ENCODE measurements at regions not wholly inside any gene's neighbourhood (a gene's known extent, or its start where the extent isn't known, plus 50 kb on each side); places are given as distances from the start of the nearest gene placed in this dataset.
A peak's percentile ranks its signal among the peaks of the same experiment; 100 is the strongest.
"Not testable (repeated sequence)": the region's sequence is repeated elsewhere in the genome, so short reads cannot be mapped to it uniquely, and the experiment has no call there.

DNA sequence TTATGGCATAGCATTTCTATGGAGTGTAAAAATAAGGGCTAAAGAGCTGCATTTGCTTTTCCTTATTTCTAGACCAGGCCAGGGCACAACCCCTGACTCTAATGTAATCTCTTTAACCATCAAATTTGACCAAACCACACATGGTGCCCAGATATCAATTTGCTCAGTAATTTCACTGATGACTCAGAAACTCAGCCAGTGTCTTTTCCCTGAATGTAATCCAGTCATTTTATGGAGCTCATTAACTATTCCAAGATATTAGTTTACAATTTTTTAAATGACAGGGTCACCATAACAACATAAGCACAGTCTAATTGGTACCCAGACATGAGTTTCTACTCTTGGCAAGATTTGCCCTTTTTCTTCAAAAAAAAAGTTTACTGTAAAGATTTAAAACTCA lies 270.8 kb upstream of the AGAP1 start:
- DNase-seq: no peak

DNA sequence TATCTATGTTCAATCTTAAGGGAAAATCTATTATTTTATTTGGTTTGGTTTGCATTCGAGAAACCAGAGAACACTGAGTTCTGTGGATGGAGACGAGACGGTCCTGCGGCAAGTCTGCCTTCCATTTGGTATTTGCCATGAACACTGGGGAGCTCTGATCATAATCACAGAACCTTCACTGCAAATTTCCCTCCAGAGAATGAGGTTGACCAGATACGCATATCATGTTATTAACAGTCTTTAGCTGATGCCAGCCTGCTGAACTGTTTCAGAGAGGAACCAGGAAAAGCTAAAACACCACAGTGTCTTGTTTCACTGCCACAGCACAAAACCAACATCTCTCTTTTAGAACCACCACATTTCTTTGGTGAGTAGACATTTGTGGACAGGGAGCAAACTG lies 269.4 kb upstream of the AGAP1 start:
- DNase-seq: no peak

DNA sequence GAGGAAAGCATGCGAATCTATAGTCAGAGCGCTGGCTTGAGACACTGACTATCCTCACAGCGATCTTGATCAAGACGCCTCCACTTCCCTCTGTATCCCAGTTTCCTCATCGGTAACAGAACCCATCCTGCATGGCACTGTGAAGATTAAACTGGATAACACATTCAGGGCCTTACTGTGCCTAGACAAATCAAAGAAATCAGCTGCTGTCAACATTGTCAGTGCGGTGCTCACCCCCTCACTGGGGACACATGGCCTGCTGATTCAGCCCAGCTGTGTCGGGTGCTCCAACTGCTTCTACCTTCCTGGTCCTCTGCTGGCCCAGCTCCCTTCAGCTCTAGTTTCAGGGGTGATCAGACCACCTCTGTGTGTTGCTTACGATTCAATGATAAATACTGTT lies 268.6 kb upstream of the AGAP1 start:
- DNase-seq: no peak

DNA sequence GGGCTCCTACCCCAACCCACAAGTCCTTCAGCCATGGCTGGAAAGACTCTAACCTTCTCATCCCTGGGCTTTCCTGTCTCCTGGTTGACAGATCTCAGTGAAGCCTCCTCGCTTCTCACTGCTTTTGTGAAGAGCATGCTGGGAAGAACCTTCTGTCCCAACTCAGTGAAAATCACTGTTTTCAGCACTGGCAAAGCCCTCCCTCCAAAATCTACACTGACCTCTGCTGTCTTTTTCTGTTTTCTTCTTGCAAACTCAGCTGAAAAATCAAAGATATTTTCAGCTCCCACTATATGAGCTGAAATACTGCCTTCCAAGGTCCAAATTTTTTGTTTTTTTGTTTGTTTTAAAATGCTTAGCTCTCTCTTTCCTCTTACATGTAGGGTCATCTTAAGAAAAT lies 266.3 kb upstream of the AGAP1 start:
- no peak for DNase-seq

DNA sequence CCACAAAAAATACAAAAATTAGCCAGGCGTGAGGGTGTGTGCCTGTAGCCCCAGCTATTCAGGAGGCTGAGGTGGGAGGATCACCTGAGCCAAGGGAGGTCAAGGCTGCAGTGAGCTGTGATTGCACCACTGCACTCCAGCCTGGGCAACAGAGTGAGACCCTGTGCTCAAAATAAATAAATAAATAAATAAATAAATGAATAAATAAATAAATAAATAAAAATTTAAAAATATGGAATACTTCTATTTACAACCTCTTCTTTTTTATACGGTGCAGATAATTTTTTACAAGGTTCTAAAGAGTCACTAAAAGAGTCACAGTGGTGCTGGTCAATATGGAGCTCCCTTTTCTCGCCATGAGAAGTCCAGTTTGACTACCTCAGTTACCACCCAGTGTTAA lies 265.4 kb upstream of the AGAP1 start:
- DNase-seq: not testable (repeated sequence)

DNA sequence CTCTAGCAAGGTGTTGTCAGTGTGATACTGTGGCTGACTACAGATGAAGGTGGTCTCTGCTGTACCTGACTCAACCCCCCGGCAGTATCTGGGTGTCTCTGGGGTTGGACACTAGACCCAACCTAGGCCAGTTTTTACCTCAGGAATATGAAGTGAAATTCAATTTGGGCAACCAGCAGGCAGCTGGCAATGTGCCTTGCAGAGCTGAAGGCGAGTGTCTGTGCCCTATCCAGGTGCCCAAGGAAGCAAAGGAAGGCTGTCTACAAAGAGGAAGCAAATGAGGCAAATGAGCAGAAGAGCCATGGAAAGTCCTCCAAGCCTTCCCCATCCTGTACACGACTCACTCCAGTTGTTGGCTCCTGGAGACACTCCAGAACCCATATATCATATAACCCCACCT lies 264.6 kb upstream of the AGAP1 start:
- no peak for DNase-seq

DNA sequence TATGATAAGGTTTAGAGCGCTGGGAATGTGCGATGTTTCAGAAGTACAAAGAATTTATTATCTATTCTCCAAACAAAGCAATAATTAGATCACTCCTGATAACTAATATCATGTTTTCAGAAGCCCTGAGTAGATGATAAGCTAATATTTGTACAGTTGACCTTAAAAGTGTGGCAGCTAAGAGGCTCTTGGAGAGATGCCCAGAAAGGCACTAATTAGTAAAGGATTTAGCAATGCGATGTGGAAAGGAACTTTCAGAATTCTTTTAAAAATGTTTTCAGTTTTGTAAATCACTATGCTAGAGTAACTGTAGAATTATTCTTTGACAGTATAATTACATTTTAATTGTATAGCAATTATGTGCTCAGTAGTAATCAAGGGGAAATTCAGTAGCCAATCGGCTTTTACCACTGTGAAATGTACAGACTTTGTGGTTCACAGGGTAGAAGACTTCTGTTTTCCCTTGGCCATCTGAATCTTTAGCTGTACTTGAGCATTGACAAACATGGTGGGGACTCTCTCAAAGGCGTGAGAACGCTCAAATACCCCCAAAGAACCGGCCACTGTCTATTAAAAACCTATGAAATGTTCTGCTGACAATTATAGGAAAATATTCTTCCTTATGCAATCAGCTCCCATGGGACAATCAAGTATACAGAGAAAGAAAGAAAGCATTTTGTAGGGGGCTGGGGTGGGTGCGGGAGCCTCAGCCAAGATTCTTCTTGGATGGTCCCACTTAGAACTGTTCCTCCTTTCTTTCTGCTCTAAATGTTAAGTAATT lies 262.8 kb upstream of the AGAP1 start:
- no peak for DNase-seq

DNA sequence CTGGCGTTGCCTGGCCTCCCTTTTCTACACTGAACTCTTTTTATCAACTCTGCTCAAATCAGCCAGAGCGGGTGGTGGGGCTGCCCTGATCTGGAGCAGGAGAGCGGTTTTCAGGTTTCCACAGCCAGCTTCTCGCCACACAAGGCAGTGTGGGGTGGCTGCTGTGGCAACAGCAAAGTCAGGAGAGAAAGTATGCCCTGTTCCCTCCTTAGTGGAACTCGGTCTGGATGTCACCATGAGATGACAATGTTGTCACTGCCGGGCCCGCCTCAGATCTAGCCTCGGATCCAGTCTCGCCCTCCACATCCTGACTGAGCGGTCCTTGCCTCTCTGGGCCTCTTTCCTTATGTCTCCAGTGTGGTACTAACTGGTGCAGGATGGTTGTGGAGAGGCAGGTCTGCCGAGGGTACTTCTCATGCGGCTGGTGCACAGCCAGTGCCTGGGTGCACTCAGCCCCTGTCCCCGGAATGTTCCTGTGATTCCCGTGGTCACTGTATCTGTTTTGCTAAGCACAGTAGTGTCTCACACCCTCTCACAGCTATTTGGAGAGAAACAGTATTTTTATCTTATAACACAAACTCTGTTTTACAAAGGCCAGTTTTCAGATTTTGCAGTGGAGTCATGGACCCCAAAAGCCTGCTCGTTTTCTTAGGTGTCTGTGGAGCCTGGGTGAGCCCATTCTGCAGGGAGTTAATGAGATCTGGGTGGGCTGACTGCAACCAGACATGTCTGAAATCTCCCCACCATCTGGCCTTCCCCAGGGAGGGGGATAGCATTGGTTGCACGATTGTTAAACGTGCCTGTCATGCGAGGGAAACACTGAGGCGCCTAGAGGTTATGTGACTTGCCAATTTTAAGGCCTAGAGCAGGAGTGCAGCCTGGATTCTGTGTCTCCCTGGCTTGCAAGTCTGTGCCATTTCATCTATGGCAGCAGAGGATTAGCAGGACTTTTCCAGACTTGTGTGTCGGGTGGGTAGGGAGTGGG lies 261.1 kb upstream of the AGAP1 start:
- DNase-seq: no peak

DNA sequence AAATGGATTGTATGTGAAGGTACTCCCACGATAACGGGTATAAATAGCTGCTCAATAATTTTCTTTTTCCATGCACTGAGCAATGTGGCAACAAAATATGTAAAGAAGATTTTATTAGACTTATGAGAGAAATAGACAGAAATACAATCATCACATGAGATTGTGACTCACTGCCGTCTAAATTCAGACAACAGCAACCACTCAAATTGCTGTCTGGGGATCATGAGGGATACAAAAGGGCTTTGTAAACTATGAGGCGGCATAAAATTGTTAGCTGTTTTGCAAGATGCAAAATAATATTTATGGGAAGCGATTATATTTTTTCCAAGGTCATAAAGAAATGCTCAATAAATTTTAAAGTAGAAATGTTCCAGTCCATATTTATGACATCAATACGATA lies 259.1 kb upstream of the AGAP1 start:
- DNase-seq: no peak

DNA sequence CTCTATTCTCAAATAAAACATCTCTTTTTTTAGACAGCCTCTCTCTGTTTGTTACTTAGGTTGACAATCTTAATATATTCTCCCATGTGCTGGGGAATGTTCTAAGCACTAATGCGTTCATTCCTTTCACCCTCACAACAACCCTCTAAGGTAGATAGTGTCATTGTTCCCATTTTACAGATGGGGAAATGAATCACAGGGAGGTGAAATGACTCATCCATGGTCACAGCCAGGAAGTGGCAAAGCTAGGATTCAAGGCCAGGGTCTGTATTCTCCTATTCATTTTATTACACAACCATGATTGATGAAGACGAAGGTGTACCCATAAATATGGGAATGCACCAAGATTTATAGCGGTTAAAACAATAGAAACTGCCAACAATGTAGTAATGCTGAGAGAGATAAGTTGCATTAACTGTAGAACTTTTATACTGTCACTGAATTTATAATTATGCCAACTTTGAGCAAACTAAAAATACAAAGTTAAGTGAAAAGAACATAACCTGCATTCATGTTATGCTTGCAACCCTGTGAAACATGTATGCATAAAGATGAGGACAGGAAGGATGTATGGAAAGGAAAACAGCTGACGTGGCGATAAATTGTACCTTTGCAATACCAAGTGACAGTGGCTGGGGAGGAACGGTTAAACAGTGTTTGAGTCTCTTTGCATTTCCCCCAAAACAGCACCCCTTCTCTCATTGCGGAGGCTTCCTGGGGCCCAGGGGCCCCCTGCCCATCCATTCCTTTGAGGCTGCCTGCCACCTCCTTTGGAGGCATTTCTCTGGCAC lies 257.7 kb upstream of the AGAP1 start:
- DNase-seq: peak; percentile 44

DNA sequence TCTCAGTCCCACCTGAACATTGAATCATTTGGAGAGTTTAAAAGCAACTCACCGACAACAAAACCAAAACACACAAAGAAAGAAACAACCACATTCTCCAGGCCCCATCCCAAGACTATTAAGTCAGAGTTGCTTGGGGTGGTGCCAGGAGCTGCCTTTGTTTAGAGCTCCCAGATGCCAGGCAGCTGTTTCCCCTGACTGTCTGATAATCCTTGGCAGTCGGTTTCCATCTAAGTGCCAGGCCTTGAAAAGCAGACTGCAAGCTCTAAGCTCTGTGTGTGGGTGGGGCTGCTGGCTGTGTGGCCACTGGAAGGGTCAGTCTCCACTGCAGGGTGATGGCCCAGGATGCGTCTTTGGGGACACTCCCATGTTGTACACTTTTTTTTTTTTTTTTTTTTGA lies 255.3 kb upstream of the AGAP1 start:
- DNase-seq: no peak

DNA sequence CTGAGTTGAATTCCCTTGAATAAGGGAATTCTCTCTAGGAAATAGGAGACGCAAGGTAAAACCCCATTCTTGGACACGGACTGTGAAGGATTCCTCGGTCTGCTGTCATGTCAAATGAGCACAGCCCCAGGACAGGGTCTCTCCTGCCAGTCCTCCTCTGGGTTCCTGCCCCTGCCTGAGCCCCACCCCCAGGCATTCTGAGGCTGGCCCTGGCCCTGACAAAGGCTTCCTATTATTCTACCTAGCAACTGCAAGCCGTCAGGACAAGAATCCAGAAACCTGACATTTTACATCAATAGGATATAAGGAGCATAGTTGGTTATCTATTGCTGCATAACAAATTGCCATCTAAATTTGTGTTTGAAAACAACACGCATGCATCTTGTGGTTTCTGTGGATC lies 253.3 kb upstream of the AGAP1 start:
- no peak for DNase-seq

DNA sequence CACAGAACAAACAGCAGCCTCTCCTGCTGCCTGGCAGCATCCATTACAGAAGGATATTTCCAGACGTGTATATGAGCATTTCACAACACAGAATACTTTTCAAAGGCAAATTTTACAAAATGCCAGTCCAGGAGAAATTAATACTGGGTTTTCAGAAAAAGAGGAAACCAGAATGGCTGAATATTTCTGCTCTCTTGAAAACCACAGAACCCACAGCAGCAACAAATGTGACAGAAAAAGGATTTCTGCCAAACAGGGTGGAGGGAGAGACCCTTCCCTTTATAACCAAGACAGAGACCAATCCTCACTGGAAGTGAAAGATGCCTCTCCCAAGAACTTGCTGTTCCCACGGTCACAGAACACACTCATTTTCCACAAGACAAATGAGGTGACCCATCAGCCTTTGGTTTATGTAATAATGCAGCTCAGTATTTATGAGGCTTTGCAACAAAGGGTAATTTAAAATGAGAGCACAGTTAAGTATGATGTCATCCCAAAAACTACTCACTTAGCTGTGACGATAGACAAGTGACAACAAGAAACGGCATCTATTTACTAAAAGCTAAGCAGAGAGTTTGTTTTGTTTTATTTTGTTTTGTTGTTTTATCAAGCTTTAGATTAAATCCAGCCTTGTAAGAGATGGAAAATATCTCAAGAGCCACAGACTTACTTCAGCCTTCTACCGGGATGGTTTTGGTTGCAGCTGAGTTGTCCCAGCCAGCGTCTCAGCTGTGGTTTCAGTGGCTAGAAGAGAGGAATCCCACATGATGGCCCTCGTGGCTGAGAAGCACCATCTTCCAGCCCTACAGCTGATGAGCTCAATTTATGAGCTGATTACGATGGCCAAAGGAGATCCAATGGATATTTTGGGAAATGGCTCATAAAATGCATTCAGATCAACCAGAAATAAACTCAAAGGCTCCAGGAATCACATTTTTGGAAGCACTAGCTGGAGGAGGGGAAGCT lies 249.3 kb upstream of the AGAP1 start:
- no peak for DNase-seq

DNA sequence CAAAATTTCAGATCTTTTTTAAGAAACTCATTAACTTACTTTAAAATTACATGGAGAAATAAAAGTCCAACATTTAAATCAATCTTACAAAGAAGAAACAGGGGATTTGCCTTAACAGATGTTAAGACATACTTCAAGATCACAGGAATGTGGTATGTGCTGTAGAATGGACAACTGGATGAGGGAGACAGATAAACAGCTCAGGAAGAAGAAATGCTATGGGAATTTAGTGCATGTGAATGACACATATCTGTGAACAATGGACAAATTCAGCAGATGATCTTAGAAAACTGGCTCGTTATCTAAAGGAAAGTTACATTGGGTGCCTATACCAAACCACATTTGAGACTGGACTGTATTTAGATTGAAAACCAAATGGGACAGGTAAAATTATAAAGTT lies 246.8 kb upstream of the AGAP1 start:
- no peak for DNase-seq

DNA sequence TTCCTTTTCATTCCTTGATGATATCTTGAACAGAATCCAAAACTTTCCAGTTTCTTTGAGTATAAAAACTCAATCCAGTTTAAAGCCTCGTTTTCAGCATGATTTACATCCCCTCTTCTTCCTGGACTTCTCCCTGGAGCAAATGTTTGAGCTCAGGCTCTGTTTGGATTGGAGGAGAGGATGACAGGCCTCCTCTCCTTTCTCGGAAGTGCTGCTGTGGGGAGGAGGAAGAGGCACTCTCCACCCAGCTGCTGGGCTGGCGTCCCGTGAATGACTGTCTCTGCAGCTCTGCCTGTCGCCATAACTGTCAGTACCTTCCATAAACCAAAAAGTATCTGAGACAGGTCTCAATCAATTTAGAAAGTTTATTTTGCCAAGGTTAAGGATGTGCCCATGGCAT lies 238.2 kb upstream of the AGAP1 start:
- DNase-seq: no peak

DNA sequence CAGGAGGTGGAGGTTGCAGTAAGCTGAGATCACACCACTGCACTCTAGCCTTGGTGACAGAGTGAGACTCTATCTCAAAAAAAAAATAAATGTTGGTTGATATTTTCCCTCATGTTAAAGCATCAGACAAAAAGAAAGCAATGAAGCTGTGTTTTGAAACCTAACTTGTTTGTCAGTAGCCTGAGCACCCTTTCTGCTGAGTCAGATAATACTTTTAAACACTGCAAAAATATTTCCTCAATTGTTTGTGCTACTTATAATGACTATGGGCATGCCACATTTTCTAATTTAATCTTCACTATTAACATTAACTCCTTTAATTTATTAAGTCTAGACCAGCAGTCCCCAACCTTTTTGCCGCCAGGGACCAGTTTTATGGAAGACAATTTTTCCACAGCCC lies 236.3 kb upstream of the AGAP1 start:
- DNase-seq: no peak

DNA sequence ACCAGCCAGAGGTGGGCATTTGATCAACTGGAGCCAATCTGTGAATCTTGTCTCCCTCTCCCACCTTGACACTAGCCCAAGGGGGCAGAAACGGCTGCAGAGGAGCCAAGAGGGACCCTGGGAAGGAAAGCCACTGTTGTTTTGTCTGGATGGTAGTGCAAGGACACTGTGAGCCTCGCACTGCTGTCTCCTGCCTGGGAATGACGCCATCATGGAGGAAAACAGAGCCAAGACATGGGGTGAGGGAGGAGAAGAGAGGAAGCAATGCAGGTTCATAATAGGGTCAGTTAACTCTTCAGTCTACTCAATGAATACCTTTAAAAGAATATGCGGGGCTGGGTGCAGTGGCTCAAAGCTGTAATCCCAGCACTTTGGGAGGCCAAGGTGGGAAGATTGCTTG lies 231.1 kb upstream of the AGAP1 start:
- DNase-seq: no peak

DNA sequence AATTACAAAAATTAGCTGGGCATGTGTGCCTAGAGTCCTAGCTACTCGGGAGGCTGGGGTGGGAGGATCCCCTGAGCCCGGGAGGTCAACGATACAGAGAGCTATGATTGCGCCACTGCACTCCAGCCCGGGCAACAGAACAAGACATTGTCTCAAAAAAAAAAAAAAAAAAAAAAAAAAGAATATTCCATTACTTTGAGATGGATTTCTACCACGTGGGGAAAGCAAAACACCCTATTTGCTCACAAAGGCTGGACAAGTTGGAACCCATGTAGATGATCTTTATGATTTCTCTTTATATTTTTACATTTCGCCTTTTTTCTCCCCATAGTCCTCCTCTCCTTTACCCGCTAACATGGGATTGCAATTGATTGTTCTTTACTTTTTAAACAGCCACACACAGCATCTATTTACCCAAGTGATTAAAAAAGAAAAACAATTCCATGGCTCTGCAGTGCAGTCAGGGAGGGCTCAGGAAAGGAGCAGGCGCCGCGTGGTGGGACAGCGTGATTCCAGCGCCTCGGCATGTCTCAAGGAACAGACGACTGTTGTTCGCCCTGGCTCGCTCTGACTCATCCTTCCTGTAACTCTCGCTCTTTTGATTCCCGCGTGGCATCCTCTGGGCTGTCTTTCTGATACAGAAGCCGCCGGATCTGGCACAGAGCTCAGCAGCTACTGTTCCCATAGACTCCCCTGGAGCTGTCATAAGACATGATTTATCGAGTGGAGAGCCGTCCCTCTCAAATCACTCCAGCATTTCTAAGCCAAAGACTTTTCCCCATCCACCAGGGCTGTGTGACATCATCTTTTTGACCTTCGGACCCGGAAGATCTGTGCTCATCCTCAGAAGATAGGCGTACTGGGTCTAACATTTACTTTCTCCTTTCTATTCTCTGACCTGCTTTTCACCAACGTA lies 230.4 kb upstream of the AGAP1 start:
- DNase-seq: no peak

DNA sequence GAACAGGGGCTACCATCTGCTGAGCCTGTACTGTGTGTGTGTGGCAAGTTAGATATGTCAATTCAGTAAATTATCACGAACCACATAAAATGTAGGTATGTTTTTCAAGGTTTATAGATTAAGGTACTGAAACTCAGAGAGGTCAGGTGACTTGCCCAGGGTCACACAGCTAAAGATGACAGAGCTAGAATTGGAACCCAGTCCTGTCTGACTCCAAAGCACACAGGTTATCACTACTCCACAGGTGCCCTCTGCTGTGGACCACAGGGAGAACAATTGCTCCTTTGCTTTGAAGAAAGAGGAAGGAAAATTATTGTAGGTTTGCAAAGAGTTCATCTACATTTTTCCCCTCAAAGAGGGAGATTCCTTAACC lies 229.7 kb upstream of the AGAP1 start:
- DNase-seq: no peak

DNA sequence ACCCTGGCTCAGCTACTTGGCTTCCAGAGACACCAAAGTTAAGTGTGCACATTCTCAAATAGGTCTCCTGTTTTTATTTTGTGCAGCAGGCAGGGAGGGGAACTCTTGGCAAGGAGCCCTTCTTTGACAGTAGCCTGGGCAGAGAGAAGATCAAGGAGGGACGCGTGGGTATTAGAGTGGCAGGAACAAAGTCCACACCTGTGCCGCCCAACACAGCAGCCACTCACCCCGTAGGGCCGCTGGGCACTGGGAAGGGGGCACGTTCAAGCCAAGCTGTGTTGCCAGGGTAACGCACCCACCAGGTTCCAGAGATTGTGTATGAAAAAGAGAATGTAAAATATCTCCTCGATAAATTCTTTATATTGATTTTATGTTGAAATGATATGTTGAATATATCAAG lies 229.3 kb upstream of the AGAP1 start:
- DNase-seq: no peak

DNA sequence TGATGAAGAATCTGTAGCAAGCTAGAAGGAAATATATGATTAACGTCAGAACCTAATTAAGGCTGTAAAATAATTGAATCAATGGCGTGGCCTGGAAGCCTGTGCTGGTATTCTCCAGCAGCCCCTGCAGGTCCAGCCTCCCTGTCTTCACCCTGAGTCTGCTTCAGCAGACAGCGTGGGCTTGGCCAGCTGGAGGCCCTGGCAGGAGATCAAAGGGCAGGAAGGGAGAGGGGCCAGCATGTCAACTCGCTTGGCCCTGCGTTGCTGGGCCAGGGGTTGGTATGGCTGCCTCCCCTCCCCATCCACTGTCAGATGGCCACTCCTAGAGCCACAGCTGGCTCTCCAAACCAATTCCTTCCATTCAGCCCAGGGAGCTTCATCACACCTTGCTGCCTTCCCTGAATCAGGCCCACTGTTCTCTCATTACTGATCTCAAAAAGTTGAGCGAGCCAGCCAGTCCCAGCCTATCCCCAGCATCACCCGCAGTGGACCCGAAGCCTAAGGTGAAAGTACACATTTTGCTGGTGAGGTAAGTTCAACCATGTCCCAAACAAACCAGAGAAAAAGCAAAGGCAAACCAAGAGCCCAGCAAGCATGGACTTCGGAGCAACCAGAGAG lies 228.4 kb upstream of the AGAP1 start:
- no peak for DNase-seq
